ENCODE measurements at regions not wholly inside any gene's neighbourhood (a gene's known extent, or its start where the extent isn't known, plus 50 kb on each side); places are given as distances from the start of the nearest gene placed in this dataset.

DNA sequence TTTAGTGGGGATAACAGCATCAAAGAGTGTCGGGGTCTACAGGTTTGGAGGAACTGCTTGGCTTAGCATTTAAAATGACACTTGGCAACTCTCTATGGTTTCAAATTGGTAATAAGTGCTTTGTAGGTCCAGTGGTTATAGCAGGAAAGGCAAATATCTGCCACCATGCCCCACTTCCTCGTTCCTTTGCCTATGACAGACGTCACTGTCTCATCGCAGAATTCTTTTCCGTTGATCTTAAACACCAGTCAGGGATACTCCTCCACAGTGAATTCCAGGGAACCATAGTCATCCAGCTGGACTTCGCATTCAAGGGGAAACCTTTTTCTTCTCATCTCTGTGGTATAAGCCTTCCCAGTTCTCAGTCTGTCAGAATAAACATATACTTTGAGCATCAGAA is 319.1 kb downstream of the GPAT3 start:
- no peak for TF ChIP-seq EZH2 (IDR thresholded peaks at IDR 0.05; ENCODE audit: insufficient read depth, poor library complexity, severe bottlenecking)
- TF ChIP-seq EZH2phosphoT487 (IDR thresholded peaks at IDR 0.05; ENCODE audit: insufficient read depth, low read depth) = no peak
